RWPE2 (cell line): ENCODE measurements at regions not wholly inside any gene's neighbourhood (a gene's known extent, or its start where the extent isn't known, plus 50 kb on each side); places are given as distances from the start of the nearest gene placed in this dataset.
"Not testable (repeated sequence)": the region's sequence is repeated elsewhere in the genome, so short reads cannot be mapped to it uniquely, and the experiment has no call there.

Experiments used
- ATAC-seq: fragments of 200-7000 bp; cut with Tn5 transposase; 3 replicates; pipeline ENCODE4 v1.9.1; 2021; ENCODE audit warnings: low read depth
- DNase-seq: peaks from one replicate; pipeline ENCODE4 v3.0.0-alpha.2; 2020; ENCODE audit warnings: low spot score
- H3K27ac ChIP-seq: fragments of 450-650 bp; 2 replicates; pipeline ENCODE4 v1.5.1; 2017; ENCODE audit warnings: mild to moderate bottlenecking; ENCODE audit not compliant: poor library complexity, severe bottlenecking
- H3K27me3 ChIP-seq: fragments of 250-450 bp; sonication (Bioruptor Pico); 2 replicates; pipeline ENCODE4 v1.5.1; 2021; ENCODE audit warnings: mild to moderate bottlenecking, moderate library complexity; ENCODE audit not compliant: insufficient read depth, poor library complexity, severe bottlenecking
- H3K36me3 ChIP-seq: fragments of 250-450 bp; sonication (Bioruptor Pico); 2 replicates; pipeline ENCODE4 v1.5.1; 2020; ENCODE audit warnings: low read depth, mild to moderate bottlenecking, moderate library complexity
- H3K4me1 ChIP-seq: fragments of 250-450 bp; sonication (Bioruptor Pico); 2 replicates; pipeline ENCODE4 v1.5.1; 2021; ENCODE audit warnings: mild to moderate bottlenecking, moderate library complexity; ENCODE audit not compliant: insufficient read depth, poor library complexity, severe bottlenecking
- H3K4me3 ChIP-seq: fragments of 250-450 bp; sonication (Bioruptor Pico); 2 replicates; pipeline ENCODE4 v1.5.1; 2021; ENCODE audit warnings: mild to moderate bottlenecking, moderate library complexity; ENCODE audit not compliant: severe bottlenecking
- H3K9me3 ChIP-seq: fragments of 250-450 bp; sonication (Bioruptor Pico); 2 replicates; pipeline ENCODE4 v1.5.1; 2021; ENCODE audit warnings: mild to moderate bottlenecking, moderate library complexity; ENCODE audit not compliant: severe bottlenecking
- TF ChIP-seq, protein P1 (sequence below): fragments of 450-650 bp; IDR thresholded peaks from one replicate; pipeline ENCODE4 v1.5.1; 2017; ENCODE audit warnings: mild to moderate bottlenecking, moderate library complexity; ENCODE audit not compliant: poor library complexity, severe bottlenecking

DNA sequence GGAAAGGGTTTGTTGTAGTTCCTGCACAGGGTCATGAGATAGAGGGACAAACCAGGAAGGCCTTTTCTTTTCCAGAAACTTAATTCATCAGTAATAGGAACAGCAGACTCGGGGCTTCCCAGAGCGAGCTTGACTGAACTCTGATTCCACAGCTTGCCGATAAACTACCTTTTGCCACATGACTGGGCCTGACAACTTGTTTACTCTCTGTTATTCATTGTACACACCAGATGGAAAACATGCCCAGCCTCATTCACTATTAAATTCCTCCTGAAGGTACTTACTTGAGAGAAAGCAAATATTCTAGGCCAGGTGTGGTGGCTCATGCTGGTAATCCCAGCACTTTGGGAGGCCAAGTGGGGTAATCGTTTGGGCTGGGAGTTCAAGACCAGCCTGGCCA lies 77.1 kb upstream of the FGFR2 start:
- TF ChIP-seq, protein P1, sequence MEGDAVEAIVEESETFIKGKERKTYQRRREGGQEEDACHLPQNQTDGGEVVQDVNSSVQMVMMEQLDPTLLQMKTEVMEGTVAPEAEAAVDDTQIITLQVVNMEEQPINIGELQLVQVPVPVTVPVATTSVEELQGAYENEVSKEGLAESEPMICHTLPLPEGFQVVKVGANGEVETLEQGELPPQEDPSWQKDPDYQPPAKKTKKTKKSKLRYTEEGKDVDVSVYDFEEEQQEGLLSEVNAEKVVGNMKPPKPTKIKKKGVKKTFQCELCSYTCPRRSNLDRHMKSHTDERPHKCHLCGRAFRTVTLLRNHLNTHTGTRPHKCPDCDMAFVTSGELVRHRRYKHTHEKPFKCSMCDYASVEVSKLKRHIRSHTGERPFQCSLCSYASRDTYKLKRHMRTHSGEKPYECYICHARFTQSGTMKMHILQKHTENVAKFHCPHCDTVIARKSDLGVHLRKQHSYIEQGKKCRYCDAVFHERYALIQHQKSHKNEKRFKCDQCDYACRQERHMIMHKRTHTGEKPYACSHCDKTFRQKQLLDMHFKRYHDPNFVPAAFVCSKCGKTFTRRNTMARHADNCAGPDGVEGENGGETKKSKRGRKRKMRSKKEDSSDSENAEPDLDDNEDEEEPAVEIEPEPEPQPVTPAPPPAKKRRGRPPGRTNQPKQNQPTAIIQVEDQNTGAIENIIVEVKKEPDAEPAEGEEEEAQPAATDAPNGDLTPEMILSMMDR: no peak
- ATAC-seq (no peak), DNase-seq (no peak)

DNA sequence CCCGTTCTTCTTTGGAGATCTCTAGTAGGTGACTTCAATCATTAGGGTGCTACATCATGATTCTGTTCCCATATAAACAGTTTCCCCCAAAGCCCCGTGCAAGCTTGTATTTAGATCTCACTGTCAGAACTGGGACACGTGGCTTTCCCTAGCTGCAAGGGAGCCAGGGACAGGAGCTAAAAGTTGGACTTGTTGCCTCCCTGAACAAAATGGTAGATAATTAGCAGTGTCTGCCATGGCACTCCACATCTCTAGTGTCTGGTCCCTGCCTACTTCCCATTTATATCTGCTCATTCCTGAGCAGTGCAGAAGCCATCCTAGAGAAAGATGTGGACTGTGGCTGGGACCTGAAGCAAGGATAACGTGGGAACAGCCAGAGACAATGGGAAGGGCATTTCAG lies 76.6 kb upstream of the FGFR2 start:
- TF ChIP-seq, protein P1: no peak
- no peak overlapping the region for H3K27ac ChIP-seq
- DNase-seq (no peak), ATAC-seq (no peak)
- H3K9me3 ChIP-seq: no peaks in the 10 kb centered on the region
- no peak overlapping the region for H3K4me3 ChIP-seq
- no peaks in the 10 kb centered on the region for H3K4me1 ChIP-seq
- no peaks in the 10 kb centered on the region for H3K36me3 ChIP-seq
- H3K27me3 ChIP-seq: no peaks in the 10 kb centered on the region

More for the DNA sequence above, 77.1 kb upstream of the FGFR2 start:
- H3K27me3 ChIP-seq: no peaks in the 10 kb centered on the region
- H3K4me1 ChIP-seq: no peaks in the 10 kb centered on the region
- no peaks in the 10 kb centered on the region for H3K9me3 ChIP-seq
- H3K36me3 ChIP-seq: no peaks in the 10 kb centered on the region
- H3K4me3 ChIP-seq: no peak overlapping the region
- H3K27ac ChIP-seq: no peak overlapping the region

DNA sequence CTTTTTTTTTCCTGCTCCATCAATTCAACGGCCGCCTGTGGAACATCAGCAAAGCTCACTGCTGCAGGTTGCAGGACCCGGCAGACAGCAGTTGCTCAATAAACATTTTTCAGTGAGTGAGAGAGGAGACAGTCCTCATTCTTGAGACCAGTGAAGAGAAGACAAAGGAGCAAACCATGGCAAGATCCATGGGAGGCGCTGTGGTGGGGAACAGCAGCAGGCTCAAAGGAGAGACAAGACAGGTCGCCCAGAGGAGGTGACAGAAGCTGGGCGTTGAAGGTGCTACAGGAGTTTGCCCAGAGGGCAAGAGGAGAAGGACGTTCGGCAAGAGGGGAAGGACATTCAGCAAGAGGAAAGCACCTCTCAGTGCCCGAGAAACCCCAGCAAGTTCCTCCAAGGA lies 74.5 kb upstream of the FGFR2 start:
- no peaks in the 10 kb centered on the region for H3K36me3 ChIP-seq
- H3K9me3 ChIP-seq: no peaks in the 10 kb centered on the region
- no peak for DNase-seq
- H3K27me3 ChIP-seq: no peaks in the 10 kb centered on the region
- no peak overlapping the region for H3K27ac ChIP-seq
- no peaks in the 10 kb centered on the region for H3K4me1 ChIP-seq
- ATAC-seq: no peak
- H3K4me3 ChIP-seq: no peak overlapping the region
- TF ChIP-seq, protein P1: no peak

DNA sequence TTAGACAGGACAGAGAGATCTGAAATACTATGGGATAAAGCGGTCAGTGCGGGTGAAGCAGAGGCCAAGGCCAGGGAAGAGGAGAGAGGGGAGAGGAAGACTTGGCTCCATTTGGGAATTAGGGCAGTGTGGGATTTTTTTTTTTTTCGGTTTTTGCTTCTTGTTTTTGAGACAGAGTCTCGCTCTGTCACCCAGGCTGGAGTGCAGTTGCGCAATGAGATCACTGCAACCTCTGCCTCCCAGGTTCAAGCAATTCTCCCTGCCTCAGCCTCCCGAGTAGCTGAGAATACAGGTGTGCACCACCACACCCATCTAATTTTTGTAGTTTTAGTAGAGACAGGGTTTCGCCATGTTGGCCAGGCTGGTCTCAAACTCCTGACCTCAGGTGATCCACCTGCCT lies 71.6 kb upstream of the FGFR2 start:
- H3K4me1 ChIP-seq, H3K27me3 ChIP-seq, H3K36me3 ChIP-seq, H3K9me3 ChIP-seq, ATAC-seq, H3K27ac ChIP-seq, DNase-seq, H3K4me3 ChIP-seq: not testable (repeated sequence)

DNA sequence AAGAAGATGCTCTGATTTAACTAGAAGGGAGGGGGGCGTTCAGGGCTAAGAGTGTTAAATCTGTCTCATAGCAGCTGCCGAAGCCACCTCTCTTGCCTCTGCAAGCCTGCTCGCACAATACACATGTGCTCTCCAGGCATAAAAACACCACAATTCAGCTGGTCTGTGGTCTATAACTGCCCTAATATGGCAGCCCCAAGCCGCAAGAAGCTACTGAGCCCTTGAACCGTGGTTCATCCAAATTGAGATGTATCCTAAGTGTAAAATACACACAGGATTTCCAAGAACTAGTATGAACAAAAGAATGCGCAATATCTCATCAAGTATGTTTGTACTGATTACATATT lies 70.8 kb upstream of the FGFR2 start:
- ATAC-seq (no peak), DNase-seq (no peak)
- Histone ChIP-seq H3K36me3 (no peaks in the 10 kb centered on the region), H3K9me3 (no peaks in the 10 kb centered on the region), H3K4me1 (no peaks in the 10 kb centered on the region), H3K4me3 (no peak overlapping the region), H3K27me3 (no peaks in the 10 kb centered on the region), H3K27ac (no peak overlapping the region)
- TF ChIP-seq, protein P1: no peak
